CD14-positive monocyte (primary cell): ENCODE measurements at regions not wholly inside any gene's neighbourhood (a gene's known extent, or its start where the extent isn't known, plus 50 kb on each side); places are given as distances from the start of the nearest gene placed in this dataset.

Source experiments
- DNase-seq, 3 donors: peaks; one replicate each; pipeline ENCODE4 v3.0.0-alpha.2; 2011 to 2022
- H2AFZ ChIP-seq: 2 replicates; pipeline ENCODE4 v1.6.0; 2012; ENCODE audit warnings: mild to moderate bottlenecking, low read depth, low read length, inconsistent platforms; ENCODE audit not compliant: insufficient read depth, poor library complexity, severe bottlenecking
- H3K27ac ChIP-seq, 2 donors: 1 replicate in 1 of 2; 2 replicates in 1 of 2; pipeline ENCODE4 v1.5.1; 2012 to 2013; ENCODE audit warnings: low read length in 2 of 2, control low read depth in 1 of 2, inconsistent platforms in 1 of 2, low read depth in 1 of 2, mild to moderate bottlenecking in 1 of 2
- H3K27me3 ChIP-seq, 2 donors: one replicate each; pipeline versions ENCODE4 v1.6.0 to v1.6.1; 2011 to 2013; ENCODE audit warnings: low read length in 2 of 2; ENCODE audit not compliant: control insufficient read depth in 2 of 2, insufficient read depth in 2 of 2
- H3K36me3 ChIP-seq, 2 donors: replicated peaks in 1 of 2; 1 replicate in 1 of 2; 2 replicates in 1 of 2; pipeline versions ENCODE4 v1.5.1 to v1.6.1; 2012 to 2013; ENCODE audit warnings: low read length in 2 of 2, control low read depth in 1 of 2, inconsistent platforms in 1 of 2, mild to moderate bottlenecking in 1 of 2; ENCODE audit not compliant: insufficient read depth in 2 of 2, control insufficient read depth in 1 of 2
- H3K4me1 ChIP-seq, 2 donors: 1 replicate in 1 of 2; 2 replicates in 1 of 2; pipeline versions ENCODE4 v1.5.1 to v1.6.1; 2012 to 2013; ENCODE audit warnings: low read length in 2 of 2, control low read depth in 1 of 2, inconsistent platforms in 1 of 2, mild to moderate bottlenecking in 1 of 2, moderate library complexity in 1 of 2; ENCODE audit not compliant: insufficient read depth in 2 of 2, control insufficient read depth in 1 of 2
- H3K4me2 ChIP-seq: replicated peaks from 2 replicates; pipeline ENCODE3; 2012; ENCODE audit warnings: low read length, moderate library complexity, mild to moderate bottlenecking; ENCODE audit not compliant: poor library complexity, severe bottlenecking; ENCODE audit errors: extremely low read depth
- H3K4me3 ChIP-seq, 3 experiments: fragments of 200-600 bp in 1 of 3; sonication (generic) in 1 of 3; replicated peaks in 1 of 3; 1 replicate in 2 of 3; 2 replicates in 1 of 3; pipeline ENCODE4 v1.5.1; 2011 to 2013; ENCODE audit warnings: low read length in 3 of 3, mild to moderate bottlenecking in 3 of 3, control low read depth in 2 of 3, low read depth in 2 of 3, inconsistent platforms in 1 of 3, moderate library complexity in 1 of 3
- H3K79me2 ChIP-seq: 2 replicates; pipeline ENCODE4 v1.6.0; 2012; ENCODE audit warnings: mild to moderate bottlenecking, control low read depth, inconsistent platforms, low read length, moderate library complexity; ENCODE audit not compliant: insufficient read depth
- H3K9ac ChIP-seq: 2 replicates; pipeline ENCODE4 v1.6.0; 2017; ENCODE audit warnings: low read length, mild to moderate bottlenecking; ENCODE audit not compliant: insufficient read depth, poor library complexity, severe bottlenecking
- H3K9me3 ChIP-seq, 2 donors: replicated peaks in 1 of 2; 1 replicate in 1 of 2; 2 replicates in 1 of 2; pipeline versions ENCODE4 v1.5.1 to v1.6.1; 2012 to 2013; ENCODE audit warnings: low read length in 2 of 2, control low read depth in 1 of 2; ENCODE audit not compliant: control insufficient read depth in 1 of 2, insufficient read depth in 1 of 2
- H4K20me1 ChIP-seq: 2 replicates; pipeline ENCODE4 v1.6.0; 2012; ENCODE audit warnings: mild to moderate bottlenecking, low read length, control low read depth, moderate library complexity; ENCODE audit not compliant: insufficient read depth
- H3K27ac Mint-ChIP-seq, 7 donors: one replicate each; pipeline ENCODE4 v1.8.0; 2020; ENCODE audit warnings: mild to moderate bottlenecking in 7 of 7, mixed read lengths in 7 of 7, moderate library complexity in 6 of 7, inconsistent platforms in 2 of 7
- H3K27me3 Mint-ChIP-seq, 3 donors: one replicate each; pipeline ENCODE4 v1.8.0; 2021 to 2022; ENCODE audit warnings: low read depth in 3 of 3, mild to moderate bottlenecking in 3 of 3, mixed read lengths in 3 of 3, moderate library complexity in 3 of 3, inconsistent platforms in 1 of 3
- H3K36me3 Mint-ChIP-seq, 2 donors: one replicate each; pipeline ENCODE4 v1.8.0; 2020; ENCODE audit warnings: mixed read lengths in 2 of 2, inconsistent platforms in 1 of 2, mild to moderate bottlenecking in 1 of 2
- H3K4me1 Mint-ChIP-seq: one replicate; pipeline ENCODE4 v1.8.0; 2020; ENCODE audit warnings: mild to moderate bottlenecking, mixed read lengths
- H3K4me3 Mint-ChIP-seq, 2 donors: one replicate each; pipeline ENCODE4 v1.8.0; 2020; ENCODE audit warnings: mild to moderate bottlenecking in 2 of 2, mixed read lengths in 2 of 2, moderate library complexity in 1 of 2
- H3K9me3 Mint-ChIP-seq, 7 donors: one replicate each; pipeline ENCODE4 v1.8.0; 2020 to 2022; ENCODE audit warnings: mixed read lengths in 7 of 7, mild to moderate bottlenecking in 6 of 7, moderate library complexity in 6 of 7, inconsistent platforms in 2 of 7
- WGBS: methylation state at CpG from one replicate; pipeline ENCODE4 v1.1.5; 2013; ENCODE audit warnings: missing lambda C conversion rate; ENCODE audit not compliant: insufficient coverage; 5-methylcytosine and 5-hydroxymethylcytosine counted together
- intact Hi-C, 2 donors: fragments of 100-400 bp; cut with micrococcal nuclease; formaldehyde crosslinking; loops; one replicate each; pipeline versions ENCODE4 v1.15.0 to v1.15.1; 2023
- TF ChIP-seq, protein P1 (sequence below): fragments of 200-600 bp; IDR thresholded peaks from one replicate; pipeline ENCODE4 v1.8.0; 2022; ENCODE audit warnings: antibody characterized with exemption, mild to moderate bottlenecking

GRCh38 chrX:10325611-10326010, 168.8 kb downstream of the CLCN4 start:
- Mint-ChIP-seq H3K4me3 (no peak overlapping the region), H3K27me3 (peaks cover 0 to 7% (median 1%) of the 10 kb centered on the region in 3 donors), H3K36me3 (no peaks in the 10 kb centered on the region), H3K4me1 (no peaks in the 10 kb centered on the region), H3K9me3 (no peaks in the 10 kb centered on the region), H3K27ac (no peak overlapping the region)
- no peak overlapping the region for H3K4me3 ChIP-seq
- H3K4me1 ChIP-seq: no peaks in the 10 kb centered on the region
- WGBS: no CpG with 5 or more reads among the region's 2 CpGs
- no peak overlapping the region for H3K27ac ChIP-seq
- H3K36me3 ChIP-seq: no peaks in the 10 kb centered on the region
- peaks cover 0 to 2% of the 10 kb centered on the region in 2 donors for H3K27me3 ChIP-seq
- no peak overlapping the region for H2AFZ ChIP-seq
- no peak for DNase-seq
- H3K9ac ChIP-seq: no peak overlapping the region
- no peaks in the 10 kb centered on the region for H3K9me3 ChIP-seq
- H4K20me1 ChIP-seq: no peaks in the 10 kb centered on the region
- no peak overlapping the region for H3K4me2 ChIP-seq
- intact Hi-C loops: no loop called here
- TF ChIP-seq, protein P1, sequence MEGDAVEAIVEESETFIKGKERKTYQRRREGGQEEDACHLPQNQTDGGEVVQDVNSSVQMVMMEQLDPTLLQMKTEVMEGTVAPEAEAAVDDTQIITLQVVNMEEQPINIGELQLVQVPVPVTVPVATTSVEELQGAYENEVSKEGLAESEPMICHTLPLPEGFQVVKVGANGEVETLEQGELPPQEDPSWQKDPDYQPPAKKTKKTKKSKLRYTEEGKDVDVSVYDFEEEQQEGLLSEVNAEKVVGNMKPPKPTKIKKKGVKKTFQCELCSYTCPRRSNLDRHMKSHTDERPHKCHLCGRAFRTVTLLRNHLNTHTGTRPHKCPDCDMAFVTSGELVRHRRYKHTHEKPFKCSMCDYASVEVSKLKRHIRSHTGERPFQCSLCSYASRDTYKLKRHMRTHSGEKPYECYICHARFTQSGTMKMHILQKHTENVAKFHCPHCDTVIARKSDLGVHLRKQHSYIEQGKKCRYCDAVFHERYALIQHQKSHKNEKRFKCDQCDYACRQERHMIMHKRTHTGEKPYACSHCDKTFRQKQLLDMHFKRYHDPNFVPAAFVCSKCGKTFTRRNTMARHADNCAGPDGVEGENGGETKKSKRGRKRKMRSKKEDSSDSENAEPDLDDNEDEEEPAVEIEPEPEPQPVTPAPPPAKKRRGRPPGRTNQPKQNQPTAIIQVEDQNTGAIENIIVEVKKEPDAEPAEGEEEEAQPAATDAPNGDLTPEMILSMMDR: no peak
- no peaks in the 10 kb centered on the region for H3K79me2 ChIP-seq

DNA sequence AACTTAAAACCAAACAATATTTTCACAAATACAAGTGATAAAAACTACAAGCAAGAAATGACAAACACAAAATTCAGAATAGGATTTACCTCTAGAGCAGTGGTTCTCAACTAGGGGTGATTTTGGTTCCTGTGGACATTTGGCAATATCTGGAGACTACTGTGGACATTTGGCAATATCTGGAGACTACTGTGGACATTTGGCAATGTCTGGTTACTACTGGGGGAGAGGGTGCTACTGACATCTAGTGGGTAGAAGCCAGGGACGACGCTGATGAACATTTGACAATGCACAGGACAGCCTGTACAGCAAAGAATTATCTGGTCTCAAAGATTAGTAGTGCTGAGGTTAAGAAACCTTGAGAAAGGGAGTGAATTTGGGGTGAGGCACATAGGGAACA, 169.8 kb downstream of the CLCN4 start:
- H3K36me3 ChIP-seq: no peaks in the 10 kb centered on the region
- Mint-ChIP-seq H3K27me3 (peaks cover 1 to 7% (median 2%) of the 10 kb centered on the region in 3 donors), H3K27ac (no peak overlapping the region), H3K4me3 (no peak overlapping the region), H3K36me3 (no peaks in the 10 kb centered on the region), H3K4me1 (no peaks in the 10 kb centered on the region), H3K9me3 (no peaks in the 10 kb centered on the region)
- H3K4me1 ChIP-seq: no peaks in the 10 kb centered on the region
- H4K20me1 ChIP-seq: no peaks in the 10 kb centered on the region
- no peak overlapping the region for H3K27ac ChIP-seq
- intact Hi-C loops: no loop called here
- peaks cover 0 to 2% of the 10 kb centered on the region in 2 donors for H3K27me3 ChIP-seq
- H2AFZ ChIP-seq: no peak overlapping the region
- TF ChIP-seq, protein P1: no peak
- no peaks in the 10 kb centered on the region for H3K9me3 ChIP-seq
- H3K4me3 ChIP-seq: no peak overlapping the region
- no peak overlapping the region for H3K9ac ChIP-seq
- DNase-seq: peak; percentile 0 to 11 (median 0)
- no peaks in the 10 kb centered on the region for H3K79me2 ChIP-seq
- WGBS: no CpG with 5 or more reads among the region's 2 CpGs
- H3K4me2 ChIP-seq: no peak overlapping the region
